ENCODE measurements at regions not wholly inside any gene's neighbourhood (a gene's known extent, or its start where the extent isn't known, plus 50 kb on each side); places are given as distances from the start of the nearest gene placed in this dataset.

- no peak overlapping the region for H3K27ac Mint-ChIP-seq (ENCODE audit: unreplicated experiment)
- no peaks in the 10 kb centered on the region for H3K36me3 Mint-ChIP-seq (ENCODE audit: low read depth, unreplicated experiment)
- DNase-seq (ENCODE audit: low spot score), result no peak
- peaks cover 4% of the 10 kb centered on the region for H3K27me3 Mint-ChIP-seq (ENCODE audit: unreplicated experiment)
- peaks cover 4% of the 10 kb centered on the region for H3K4me1 Mint-ChIP-seq (ENCODE audit: unreplicated experiment)
- no peaks in the 10 kb centered on the region for H3K9me3 Mint-ChIP-seq (ENCODE audit: unreplicated experiment)
- no peak for TF ChIP-seq CTCF (IDR thresholded peaks at IDR 0.05; ENCODE audit: unreplicated experiment)
- H3K4me3 Mint-ChIP-seq (ENCODE audit: unreplicated experiment), result no peak overlapping the region
Measured at GRCh38 chr18:34971313-34971712, 69.9 kb upstream of the MAPRE2 start.

- Mint-ChIP-seq H3K4me1 (ENCODE audit: unreplicated experiment) (peaks cover 4% of the 10 kb centered on the region), H3K27ac (ENCODE audit: unreplicated experiment) (no peak overlapping the region), H3K9me3 (ENCODE audit: unreplicated experiment) (no peaks in the 10 kb centered on the region), H3K27me3 (ENCODE audit: unreplicated experiment) (peaks cover 7% of the 10 kb centered on the region), H3K4me3 (ENCODE audit: unreplicated experiment) (no peak overlapping the region), H3K36me3 (ENCODE audit: low read depth, unreplicated experiment) (no peaks in the 10 kb centered on the region)
- no peak for DNase-seq (ENCODE audit: low spot score)
- no peak for TF ChIP-seq CTCF (IDR thresholded peaks at IDR 0.05; ENCODE audit: unreplicated experiment)
Measured at GRCh38 chr18:34972765-34973414, 68.3 kb upstream of the MAPRE2 start.

- no peak overlapping the region for H3K27ac Mint-ChIP-seq (ENCODE audit: unreplicated experiment)
- no peak for TF ChIP-seq CTCF (IDR thresholded peaks at IDR 0.05; ENCODE audit: unreplicated experiment)
- no peaks in the 10 kb centered on the region for H3K36me3 Mint-ChIP-seq (ENCODE audit: low read depth, unreplicated experiment)
- peaks cover 18% of the 10 kb centered on the region for H3K4me1 Mint-ChIP-seq (ENCODE audit: unreplicated experiment)
- no peak for DNase-seq (ENCODE audit: low spot score)
- no peaks in the 10 kb centered on the region for H3K9me3 Mint-ChIP-seq (ENCODE audit: unreplicated experiment)
- peaks cover 20% of the 10 kb centered on the region for H3K27me3 Mint-ChIP-seq (ENCODE audit: unreplicated experiment)
- peak overlapping the region; percentile 85 for H3K4me3 Mint-ChIP-seq (ENCODE audit: unreplicated experiment)
Measured at GRCh38 chr18:34976123-34976522, 65.1 kb upstream of the MAPRE2 start.

- H3K27me3 Mint-ChIP-seq (ENCODE audit: unreplicated experiment), result peaks cover 20% of the 10 kb centered on the region
- no peak for DNase-seq (ENCODE audit: low spot score)
- no peak for TF ChIP-seq CTCF (IDR thresholded peaks at IDR 0.05; ENCODE audit: unreplicated experiment)
- no peaks in the 10 kb centered on the region for H3K9me3 Mint-ChIP-seq (ENCODE audit: unreplicated experiment)
- no peaks in the 10 kb centered on the region for H3K36me3 Mint-ChIP-seq (ENCODE audit: low read depth, unreplicated experiment)
- peaks cover 18% of the 10 kb centered on the region for H3K4me1 Mint-ChIP-seq (ENCODE audit: unreplicated experiment)
- peak overlapping the region; percentile 85 for H3K4me3 Mint-ChIP-seq (ENCODE audit: unreplicated experiment)
- H3K27ac Mint-ChIP-seq (ENCODE audit: unreplicated experiment), result no peak overlapping the region
Measured at GRCh38 chr18:34976534-34976898, 64.7 kb upstream of the MAPRE2 start.

GRCh38 chr18:34976899-34977837, 64.0 kb upstream of the MAPRE2 start:
- H3K27me3 Mint-ChIP-seq (ENCODE audit: unreplicated experiment), result peaks cover 20% of the 10 kb centered on the region
- no peak for TF ChIP-seq CTCF (IDR thresholded peaks at IDR 0.05; ENCODE audit: unreplicated experiment)
- no peaks in the 10 kb centered on the region for H3K36me3 Mint-ChIP-seq (ENCODE audit: low read depth, unreplicated experiment)
- peaks cover 18% of the 10 kb centered on the region for H3K4me1 Mint-ChIP-seq (ENCODE audit: unreplicated experiment)
- DNase-seq (ENCODE audit: low spot score), result peak; percentile 71
- H3K27ac Mint-ChIP-seq (ENCODE audit: unreplicated experiment), result no peak overlapping the region
- H3K4me3 Mint-ChIP-seq (ENCODE audit: unreplicated experiment), result peak overlapping the region; percentile 90
- H3K9me3 Mint-ChIP-seq (ENCODE audit: unreplicated experiment), result no peaks in the 10 kb centered on the region

Data from endothelial cell (in vitro differentiated cells).